Right forelimb (tissue), 1 donor: ENCODE measurements at regions not wholly inside any gene's neighbourhood (a gene's known extent, or its start where the extent isn't known, plus 50 kb on each side); places are given as distances from the start of the nearest gene placed in this dataset.

Experiments used
- DNase-seq: peaks from one replicate; pipeline ENCODE4 v3.0.0-alpha.2; 2018

DNA sequence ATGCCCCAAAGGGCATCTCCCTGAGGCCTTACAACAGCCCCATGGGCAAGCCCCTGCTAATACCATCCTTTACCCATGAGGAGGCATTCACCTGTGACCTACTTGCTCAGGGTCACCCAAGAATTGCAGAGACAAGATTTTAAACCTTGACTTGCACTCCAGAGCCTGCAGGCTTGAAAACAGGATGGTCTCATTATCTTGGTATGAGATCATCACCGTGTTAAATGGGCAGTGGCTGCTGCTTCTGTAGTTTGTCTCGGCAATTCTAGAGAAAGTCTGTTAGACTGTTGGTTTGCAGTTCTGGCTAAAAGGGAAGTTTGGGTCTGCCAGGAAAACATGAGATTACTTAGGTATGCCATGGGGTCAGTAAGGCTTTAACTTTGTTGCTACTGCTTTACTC lies 698.9 kb downstream of the GALR1 start:
- no peak for DNase-seq

DNA sequence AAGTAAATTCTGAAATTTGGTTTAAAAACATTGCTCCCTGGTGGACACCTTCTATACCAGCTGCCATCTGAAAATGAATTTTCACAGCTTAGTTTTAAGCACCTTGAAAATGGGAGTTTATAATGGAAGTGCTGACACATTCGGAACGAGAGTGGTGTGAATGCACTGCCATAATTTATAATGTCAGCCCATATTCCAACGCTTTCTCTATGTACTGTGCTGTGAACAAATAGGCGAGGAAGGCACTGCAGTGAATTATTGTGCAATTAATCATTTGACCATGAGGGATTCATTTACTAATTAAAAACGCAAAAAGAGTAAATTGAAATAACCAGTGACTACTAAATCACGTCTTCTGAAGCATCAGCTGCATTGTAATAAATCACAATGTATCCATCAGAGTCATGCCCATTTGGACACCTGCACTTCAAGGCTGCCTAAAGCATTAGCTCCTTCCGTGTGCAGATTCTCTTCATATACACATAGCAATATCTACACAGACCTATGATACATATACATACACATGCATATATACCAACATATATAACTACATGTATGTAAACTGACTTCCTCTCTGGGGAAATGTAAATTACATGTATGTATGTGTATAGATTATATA lies 699.8 kb downstream of the GALR1 start:
- DNase-seq: no peak

DNA sequence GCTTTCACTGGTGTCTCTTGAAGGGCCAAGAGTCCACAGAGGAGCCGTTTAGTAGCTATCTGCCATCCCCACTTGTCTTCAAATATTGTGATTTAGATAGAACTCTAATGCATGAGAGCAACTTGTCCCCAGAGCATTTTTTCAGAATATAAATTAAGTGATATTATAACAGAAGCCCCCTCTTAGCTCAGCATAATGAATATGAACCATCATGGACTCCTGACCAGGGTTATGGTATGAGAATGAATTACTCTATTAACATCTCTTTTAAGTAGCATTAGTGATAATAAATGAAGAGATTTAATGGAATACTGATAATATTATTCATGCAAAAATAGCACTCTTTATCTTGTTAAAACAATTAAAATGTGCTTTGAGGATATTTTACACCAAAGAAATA lies 709.6 kb downstream of the GALR1 start:
- no peak for DNase-seq

DNA sequence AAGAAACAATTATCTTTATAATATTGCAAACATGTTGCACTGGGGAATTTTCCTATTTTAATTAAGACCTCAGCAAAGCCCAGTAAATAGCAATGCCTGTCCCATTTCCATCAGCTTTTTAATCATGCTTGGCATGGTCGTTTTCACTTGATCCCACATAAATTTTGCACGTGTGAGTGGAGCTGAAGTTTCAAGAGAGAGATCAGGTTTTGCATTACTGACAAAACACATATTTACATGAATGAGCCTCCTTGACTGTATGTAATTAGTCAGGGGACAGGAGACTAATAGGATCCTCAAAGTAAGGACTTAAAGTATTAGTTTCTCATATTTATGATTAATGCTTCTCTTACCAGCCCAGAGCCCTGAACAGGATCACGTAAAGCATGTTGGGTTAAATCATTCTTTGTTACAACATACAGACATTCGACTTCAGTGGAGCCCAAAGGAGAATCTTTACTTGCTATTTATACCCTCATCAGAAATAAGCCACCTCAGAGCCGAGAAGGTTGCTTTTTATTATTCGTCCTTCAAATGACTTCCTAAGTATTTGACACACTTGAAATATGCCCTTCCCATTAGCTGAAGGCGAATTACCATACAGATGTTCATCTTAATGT lies 711.3 kb downstream of the GALR1 start:
- DNase-seq: no peak

DNA sequence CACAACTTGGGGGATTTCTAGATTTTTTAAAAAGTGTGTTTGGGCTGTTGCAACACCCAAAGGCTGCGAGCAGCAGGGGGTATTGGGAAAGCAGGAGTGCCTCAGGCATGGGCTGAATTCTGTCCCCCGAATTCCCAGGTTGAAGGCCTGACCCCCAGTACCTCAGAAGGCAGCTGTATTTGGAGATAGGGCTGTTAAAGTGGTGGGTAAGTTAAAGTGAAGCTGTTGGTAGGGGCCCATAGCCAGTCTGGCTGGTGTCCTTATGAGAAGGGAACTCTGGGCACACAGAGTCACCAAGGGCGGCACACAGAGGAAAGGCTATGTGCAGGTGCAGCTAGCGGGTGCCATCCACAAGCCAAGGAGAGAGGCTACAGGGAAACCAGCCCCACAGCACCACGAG lies 717.4 kb downstream of the GALR1 start:
- no peak for DNase-seq

DNA sequence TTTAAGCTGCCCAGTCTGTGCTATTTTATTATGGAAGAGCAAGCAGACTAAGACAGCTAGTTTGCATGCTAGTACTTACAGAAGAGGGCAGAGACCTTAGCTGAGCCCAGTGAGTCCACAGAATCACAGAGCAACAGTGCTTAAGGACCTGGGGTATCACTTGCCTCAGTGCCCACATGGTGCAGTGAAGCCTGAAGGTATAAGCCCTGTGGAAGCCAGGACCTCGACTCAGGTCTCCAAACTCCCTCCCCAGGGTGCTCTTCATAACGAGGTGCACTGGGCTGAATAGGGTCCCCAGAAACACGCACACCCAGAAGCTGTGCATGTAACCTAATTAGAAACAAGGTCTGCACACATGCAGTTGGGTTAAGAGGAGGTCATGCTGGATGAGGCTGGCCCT lies 718.1 kb downstream of the GALR1 start:
- DNase-seq: no peak

DNA sequence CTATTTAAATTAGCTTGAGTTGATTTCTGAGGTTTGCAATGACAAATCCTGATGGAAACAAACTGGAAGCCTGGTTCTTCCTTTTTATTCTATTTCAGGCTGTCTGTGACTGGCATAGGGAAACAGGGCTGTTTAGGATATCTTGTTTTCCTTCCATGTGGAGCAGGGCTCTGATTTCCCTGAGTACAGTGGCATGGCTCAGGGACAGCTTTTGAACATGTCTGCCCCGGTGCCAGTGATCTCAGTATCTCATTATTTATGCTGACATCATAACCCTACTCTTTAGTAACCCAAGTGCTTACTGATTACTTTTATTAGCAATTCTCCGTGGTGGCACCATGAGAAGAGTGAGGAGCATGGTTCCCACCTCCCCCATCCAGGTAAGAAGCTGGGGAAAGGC lies 720.3 kb downstream of the GALR1 start:
- DNase-seq: no peak

DNA sequence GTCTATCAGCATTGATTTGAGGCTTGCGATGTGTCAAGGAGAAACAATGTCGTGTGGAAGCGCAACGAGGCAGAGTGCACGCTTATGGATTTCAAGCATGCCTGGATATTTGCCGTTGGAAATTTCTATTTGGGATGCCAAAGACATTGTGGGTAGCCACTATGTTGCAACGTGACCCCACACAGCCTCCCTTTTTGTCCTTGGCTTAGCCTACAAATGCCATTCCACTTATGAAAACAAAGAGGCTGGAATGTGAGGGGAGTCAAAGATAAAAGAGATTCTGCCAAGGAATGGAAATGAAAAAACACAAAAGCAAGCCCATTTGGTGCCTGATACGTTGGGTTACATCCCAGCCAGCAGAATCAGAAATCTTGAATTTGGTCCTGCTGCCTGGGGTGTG lies 721.2 kb downstream of the GALR1 start:
- DNase-seq: no peak

DNA sequence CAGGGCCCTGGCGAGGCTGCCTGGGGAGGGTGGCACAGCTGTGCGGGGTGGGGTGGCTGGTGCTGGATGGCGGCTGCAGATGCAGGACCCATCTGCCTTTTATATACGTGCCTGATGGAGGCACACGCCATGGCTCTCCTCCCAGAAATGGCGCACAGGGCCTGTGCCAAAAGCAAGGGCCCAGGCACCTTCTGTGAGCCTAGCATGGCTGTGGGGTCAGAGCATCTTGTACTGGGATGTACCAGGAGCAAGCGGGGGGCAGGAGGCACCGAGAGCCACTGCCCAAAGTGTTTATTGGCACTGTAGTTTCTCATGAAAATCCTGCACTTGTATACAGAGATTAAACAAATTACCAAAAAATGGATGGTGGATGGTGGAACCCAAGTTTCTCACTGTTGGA lies 724.1 kb downstream of the GALR1 start:
- DNase-seq: no peak

DNA sequence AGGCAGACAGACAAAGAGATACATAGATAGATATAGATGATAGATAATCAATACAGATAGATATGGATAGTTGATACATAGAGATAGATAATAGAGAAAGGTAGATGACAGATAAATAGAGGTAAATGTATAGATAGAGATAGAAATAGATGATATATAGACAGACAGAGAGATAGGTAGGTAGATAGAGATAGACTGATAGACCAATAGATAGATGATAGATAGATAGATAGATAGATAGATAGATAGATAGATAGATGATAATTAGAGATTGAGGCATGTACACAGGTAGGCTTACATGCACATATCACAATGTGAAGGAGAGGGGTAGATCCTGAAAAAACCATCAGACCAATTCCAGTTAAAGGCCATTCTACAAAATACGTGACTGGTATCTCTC lies 724.7 kb downstream of the GALR1 start:
- DNase-seq: no peak

DNA sequence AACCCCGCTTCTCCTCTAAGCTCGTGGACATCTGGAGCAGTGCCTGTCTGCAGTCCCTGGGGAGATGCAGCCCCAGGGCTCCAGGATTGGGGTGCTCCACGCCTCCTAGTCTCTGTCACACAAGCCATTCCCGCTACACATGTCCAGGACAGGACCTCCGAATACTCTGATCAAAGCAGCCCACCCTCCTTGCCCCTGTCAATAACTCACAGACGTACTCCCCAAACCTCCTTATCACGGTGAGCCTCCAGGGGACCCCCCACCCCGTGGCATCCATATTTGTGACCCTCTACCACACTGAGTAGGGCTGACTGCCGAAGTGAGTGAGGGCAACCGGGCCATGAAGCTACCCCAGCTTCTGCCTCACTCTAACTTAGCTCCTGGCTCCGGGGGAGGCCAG lies 727.7 kb downstream of the GALR1 start:
- no peak for DNase-seq

DNA sequence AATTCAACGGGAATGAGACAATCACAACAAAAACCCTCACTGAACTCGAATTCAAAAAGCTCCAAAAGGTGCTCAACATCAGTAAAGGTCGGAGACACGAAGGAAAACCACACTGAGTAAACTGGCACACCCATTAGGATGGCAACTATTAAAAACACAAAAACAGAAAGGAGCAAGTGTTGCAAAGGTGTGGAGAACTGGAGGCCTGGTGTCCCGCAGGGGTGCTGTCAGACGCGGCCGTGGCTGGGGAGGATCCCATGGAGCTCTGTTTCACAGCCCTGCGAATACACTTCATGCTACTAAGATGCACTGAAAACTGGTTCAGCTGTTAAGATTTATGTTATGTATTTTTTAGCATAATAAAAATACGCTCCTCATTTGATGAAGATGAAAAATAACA lies 730.6 kb downstream of the GALR1 start:
- no peak for DNase-seq

DNA sequence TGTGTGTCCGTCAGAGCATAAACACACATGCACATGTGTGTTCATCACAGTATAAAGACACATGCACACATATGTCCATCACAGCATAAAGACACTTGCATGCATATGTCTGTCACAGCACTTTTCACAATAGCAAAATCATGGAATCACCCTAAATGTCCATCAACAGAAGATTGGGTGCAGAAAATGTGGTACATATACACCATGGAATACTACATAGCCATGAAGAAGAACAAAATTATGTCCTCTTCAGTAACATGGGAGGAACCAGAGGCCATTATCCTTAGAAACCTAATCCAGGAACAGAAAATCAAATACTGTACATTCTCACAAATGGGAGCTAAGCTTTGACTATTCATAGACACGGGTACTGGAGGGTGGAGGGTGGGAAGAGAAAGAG lies 732.2 kb downstream of the GALR1 start:
- no peak for DNase-seq

DNA sequence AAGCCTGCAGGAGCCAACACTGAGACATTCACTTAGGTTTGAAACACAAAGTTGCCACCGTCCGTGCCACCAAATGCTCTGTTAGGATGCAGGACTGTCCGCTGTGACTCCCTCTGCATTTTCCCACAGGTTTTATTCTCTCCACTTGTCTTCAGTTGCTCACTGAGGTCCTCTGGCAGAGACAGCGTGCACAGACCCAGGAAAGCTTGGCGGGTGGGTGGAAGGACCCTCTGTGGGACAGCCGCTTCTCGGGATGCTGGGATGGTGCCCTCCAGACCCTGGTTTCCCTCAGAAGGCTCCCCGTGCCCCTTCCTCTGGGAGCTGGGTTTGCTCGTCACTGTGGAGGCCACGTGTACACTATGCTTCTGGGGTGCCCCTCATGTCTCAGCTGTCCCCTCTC lies 733.6 kb downstream of the GALR1 start:
- DNase-seq: no peak

DNA sequence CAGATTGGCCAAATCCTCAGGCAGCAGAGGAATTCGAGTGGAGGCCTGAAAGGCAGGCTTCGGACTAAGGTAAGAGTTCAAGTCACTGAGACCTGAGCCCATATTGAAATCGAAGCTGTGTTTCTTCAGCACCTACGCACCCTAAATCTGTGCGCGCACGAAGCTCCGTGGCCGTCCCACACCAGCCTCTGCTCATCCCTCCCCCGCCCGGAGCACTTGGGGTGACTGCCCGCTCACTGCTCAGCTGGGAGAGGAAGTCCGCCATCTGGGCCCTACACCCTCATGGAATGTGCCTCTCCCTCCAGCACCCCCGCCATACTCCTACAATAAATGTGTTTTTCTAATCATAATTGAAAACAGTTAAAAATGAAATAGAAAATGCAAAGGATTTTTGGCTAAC lies 734.5 kb downstream of the GALR1 start:
- no peak for DNase-seq

DNA sequence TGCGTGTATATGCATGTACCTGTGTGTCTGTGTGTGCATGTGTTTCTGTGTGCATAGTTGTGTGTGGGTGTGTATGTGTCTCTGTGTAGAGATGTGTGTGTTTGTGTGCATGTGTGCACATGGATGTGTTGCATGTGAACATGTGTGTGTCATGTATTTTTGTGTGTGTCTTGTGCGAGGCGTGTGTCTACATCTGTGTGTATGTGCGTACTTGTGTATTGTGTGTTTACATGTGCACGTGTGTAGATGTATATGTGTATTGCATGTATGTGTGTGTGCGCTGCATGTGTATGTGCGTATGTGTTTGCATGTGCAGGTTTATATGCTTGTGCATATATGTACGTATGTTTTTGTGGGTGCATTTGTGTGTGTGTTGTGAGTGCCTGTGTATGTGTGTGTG lies 735.2 kb downstream of the GALR1 start:
- DNase-seq: no peak

DNA sequence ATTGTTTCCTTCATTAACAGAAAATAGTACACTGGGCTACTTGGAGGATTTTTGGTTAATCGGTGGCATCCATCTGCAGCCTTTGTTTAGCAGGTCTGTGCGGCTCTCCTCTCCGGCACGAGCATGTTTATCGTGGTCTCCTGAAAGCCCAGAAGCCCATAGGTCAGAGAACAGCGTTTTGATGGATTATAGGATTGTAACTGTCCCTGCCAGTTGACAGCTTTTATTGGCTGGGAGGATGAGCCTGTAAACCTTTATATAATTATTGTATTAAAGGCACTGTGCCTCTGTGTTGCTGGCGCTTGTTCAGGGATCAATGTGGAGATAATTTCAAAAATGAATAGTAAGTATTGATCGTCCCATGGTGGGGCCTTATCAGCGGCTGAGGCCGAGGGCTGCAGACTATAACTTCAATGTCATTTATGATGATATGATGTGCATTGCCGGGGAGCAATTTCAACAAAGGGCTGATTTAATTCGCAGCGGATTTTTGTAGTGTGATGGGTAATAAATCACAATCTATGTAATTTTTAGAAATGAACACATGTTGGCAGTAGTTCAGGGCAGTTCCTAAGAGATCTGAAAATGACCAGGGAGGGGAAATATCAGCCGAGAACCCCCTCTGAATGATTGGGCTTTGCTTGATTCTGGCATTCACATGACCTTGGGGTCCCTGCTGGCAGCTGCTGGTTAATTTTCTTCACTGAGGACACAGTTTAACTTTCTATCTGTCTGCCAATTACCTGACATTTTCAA lies 736.1 kb downstream of the GALR1 start:
- DNase-seq: no peak

DNA sequence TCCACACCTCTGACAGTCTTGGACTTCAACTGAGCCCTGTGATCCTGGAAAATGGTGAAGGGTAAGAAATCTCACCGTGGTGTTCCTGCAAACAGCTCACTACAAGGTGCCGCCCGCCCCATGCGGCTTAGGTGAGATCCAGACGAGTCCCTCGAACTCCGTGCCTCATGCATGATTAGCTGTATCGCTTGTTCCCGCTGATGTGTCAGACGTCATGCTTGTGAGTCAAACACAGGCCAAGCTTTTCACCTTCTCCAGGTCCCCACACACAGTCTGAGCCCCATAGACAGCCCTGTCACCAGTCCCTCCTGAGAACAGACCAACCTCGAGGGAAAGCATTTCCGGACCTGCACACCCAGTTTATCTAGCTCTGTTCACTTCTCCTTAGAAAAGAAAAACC lies 740.5 kb downstream of the GALR1 start:
- no peak for DNase-seq

DNA sequence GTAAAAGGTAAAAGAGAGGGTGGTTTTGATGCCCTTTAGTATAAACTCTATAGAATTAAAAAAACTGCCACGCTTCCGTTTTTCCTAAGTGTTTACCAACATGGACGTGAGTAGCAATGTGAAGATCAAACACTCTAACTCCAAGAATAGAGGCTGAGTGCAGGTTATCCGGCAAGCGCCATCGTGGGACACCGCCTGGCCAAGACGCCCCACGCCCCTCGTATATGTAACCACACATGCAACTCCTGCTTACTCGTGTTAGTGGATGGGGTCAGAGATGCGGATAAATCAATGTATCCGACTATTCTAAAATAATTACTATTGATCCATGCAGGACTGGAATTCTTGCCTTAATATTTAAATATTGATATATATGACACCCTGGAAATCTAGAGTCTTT lies 741.3 kb downstream of the GALR1 start:
- no peak for DNase-seq

DNA sequence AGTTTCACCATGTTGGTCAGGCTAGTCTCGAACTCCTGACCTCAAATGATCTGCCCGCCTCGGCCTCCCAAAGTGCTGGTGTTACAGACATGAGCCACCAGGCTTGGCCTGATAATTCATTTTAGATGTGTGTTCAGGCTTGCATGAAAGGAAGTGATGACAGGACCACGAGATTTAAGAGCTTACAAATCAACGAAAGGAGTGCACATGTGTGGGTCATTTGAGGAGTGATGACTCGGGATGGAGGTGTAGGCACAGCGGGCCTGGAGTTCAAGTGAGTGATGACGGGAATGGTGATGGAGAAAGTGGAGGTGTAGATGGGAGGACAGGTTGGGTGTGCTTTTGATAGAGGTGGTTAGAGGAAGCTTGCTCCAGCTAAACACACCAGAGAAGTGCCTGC lies 742.4 kb downstream of the GALR1 start:
- DNase-seq: no peak

DNA sequence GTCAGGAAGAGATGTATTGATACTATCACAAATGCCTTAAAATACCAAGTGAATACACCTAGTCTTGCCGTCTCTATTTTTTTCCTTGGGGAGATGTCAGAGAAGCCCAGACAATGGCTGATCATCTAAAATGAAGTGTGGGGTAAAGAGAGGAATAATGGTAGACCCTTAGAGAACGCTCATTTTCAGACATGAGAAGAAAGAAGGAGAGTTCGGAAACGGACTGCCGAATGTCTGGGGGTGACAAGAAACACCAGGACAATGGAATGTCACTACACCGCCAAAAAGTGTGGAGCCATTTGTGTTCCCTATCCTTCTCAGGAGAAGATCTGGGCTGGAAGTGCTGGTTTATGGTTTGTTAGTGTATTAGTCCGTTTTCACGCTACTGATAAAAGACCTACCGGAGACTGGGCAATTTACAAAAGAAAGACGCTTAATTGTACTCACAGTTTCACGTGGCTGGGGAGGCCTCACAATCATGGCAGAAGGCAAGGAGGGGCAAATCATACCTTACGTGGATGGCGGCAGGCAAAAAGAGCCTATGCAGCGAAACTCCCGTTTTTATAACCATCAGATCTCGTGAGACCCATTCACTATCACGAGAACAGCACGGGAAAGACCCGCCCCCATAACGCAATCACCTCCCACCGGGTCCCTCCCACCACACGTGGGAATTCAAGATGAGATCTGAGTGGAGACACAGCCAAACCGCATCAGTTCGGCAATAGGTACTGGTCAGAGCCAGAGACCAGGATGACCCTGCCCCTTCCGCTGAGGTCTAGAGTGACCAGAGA lies 743.7 kb downstream of the GALR1 start:
- DNase-seq: no peak

DNA sequence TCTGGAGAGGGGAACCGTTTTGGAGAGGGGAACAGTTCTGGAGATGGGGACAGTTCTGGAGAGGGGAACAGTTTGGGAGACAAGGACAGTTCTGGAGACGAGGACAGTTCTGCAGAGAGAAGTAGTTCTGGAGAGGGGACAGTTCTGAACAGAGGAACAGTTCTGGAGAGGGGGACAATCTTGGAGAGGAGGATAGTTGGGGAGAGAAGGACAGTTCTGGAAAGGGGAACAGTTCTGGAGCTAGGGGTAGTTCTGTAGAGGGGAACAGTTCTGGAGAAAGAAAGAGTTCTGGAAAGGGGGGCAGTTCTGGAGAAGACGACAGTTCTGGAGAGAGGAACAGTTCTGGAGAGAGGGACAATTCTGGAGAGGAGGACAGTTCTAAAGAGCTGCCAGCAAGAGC lies 745.9 kb downstream of the GALR1 start:
- DNase-seq: no peak

DNA sequence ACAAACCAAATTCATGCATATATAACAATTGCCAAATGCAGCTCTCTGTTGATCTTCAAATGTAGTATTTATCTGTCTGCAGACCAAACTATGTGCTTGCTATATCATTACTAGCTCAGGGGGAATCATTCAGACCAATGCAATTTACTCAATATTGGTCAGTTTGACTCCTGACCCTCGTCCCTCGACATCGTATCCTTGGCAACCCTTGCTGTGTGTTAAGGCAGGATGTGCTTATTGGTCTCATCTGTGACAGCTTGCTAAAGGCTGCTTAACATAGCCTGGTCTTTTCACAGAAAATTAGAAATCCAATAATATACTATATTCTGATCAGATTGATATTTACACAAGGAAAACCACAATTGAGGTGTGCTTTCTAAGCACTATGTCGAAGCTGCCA lies 747.1 kb downstream of the GALR1 start:
- no peak for DNase-seq

DNA sequence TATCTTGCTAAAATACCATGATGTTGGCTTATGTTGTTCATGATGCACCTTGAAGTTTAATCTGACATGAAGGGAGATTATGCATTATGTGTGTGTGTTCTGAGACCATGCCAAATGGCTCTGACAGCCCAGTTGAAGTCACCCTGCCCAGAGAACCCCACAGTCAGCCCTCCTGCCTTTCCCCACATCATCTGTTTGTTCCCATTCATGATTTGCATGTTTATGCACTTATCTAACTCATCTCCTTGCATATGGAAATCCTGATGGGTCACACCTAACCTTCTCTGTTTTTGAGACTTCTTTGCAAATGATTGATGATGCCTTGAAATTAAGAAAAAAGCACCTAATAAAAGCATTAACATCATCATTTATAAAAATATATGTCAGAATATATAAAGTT lies 752.2 kb downstream of the GALR1 start:
- DNase-seq: no peak
